ENCODE measurements at regions not wholly inside any gene's neighbourhood (a gene's known extent, or its start where the extent isn't known, plus 50 kb on each side); places are given as distances from the start of the nearest gene placed in this dataset.

GRCh38 chr16:79982361-79982760 lies 381.8 kb upstream of the MAF start:
- TF ChIP-seq, protein P1, sequence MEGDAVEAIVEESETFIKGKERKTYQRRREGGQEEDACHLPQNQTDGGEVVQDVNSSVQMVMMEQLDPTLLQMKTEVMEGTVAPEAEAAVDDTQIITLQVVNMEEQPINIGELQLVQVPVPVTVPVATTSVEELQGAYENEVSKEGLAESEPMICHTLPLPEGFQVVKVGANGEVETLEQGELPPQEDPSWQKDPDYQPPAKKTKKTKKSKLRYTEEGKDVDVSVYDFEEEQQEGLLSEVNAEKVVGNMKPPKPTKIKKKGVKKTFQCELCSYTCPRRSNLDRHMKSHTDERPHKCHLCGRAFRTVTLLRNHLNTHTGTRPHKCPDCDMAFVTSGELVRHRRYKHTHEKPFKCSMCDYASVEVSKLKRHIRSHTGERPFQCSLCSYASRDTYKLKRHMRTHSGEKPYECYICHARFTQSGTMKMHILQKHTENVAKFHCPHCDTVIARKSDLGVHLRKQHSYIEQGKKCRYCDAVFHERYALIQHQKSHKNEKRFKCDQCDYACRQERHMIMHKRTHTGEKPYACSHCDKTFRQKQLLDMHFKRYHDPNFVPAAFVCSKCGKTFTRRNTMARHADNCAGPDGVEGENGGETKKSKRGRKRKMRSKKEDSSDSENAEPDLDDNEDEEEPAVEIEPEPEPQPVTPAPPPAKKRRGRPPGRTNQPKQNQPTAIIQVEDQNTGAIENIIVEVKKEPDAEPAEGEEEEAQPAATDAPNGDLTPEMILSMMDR (conservative IDR thresholded peaks at IDR 0.05; ENCODE audit: low read length): no peak
- TF ChIP-seq EZH2phosphoT487 (IDR thresholded peaks at IDR 0.05; ENCODE audit: borderline replicate concordance): no peak
